Liver (tissue), 3 donors: ENCODE measurements at regions not wholly inside any gene's neighbourhood (a gene's known extent, or its start where the extent isn't known, plus 50 kb on each side); places are given as distances from the start of the nearest gene placed in this dataset.

ENCODE experiments used
- GABPA ChIP-seq, 2 donors: IDR thresholded peaks in 1 of 2; conservative IDR thresholded peaks in 1 of 2; 2 replicates each; pipeline ENCODE4 v1.6.1; 2016; ENCODE audit warnings: antibody characterized with exemption in 2 of 2, mild to moderate bottlenecking in 1 of 2, moderate library complexity in 1 of 2
- NR2F2 ChIP-seq: IDR thresholded peaks from 2 replicates; pipeline ENCODE4 v1.6.1; 2016; ENCODE audit warnings: antibody characterized with exemption
- RAD21 ChIP-seq, 2 donors: IDR thresholded peaks; 2 replicates each; pipeline ENCODE4 v1.6.1; 2016; ENCODE audit warnings: antibody characterized with exemption in 2 of 2, mild to moderate bottlenecking in 2 of 2
- RXRA ChIP-seq, 2 donors: IDR thresholded peaks; 2 replicates each; pipeline ENCODE4 v1.6.1; 2017 to 2018; ENCODE audit warnings: antibody characterized with exemption in 2 of 2, mild to moderate bottlenecking in 1 of 2
- YY1 ChIP-seq: IDR thresholded peaks from 2 replicates; pipeline ENCODE4 v1.6.1; 2016; ENCODE audit warnings: antibody characterized with exemption, mild to moderate bottlenecking
- TF ChIP-seq, protein P1 (sequence below): fragments of 150-350 bp; IDR thresholded peaks from 2 replicates; pipeline ENCODE4 v1.5.1; 2017; ENCODE audit warnings: improper control_type of control experiment, low read depth, low read length; ENCODE audit not compliant: missing input control
- TF ChIP-seq, protein P2 (sequence below): IDR thresholded peaks from 2 replicates; pipeline ENCODE4 v1.6.1; 2016; ENCODE audit warnings: antibody characterized with exemption
- donor health status: healthy.
- donor health status: healthy.

DNA sequence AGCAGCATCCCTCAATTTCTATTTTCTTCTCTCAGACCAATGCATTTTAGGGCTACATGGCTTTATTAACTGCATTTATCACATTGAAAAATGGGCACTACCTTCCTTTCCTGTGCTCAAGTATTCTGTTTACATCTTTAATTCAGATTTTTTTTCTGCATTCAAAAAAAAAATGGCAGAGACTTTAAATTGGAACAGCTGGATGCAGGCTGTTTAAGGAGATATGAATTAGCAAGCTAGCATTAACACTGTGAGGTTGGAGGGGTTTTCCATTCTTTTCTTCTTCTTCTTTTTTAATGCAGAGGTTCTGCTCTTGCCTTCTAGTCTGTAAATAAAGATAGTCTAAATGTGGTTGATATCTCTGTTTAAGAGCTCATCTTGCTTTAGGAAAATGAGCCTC is 242.9 kb upstream of the RBFOX1 start:
- TF ChIP-seq RXRA (IDR thresholded peaks at IDR 0.05) (no peak), GABPA (IDR thresholded peaks at IDR 0.05 in 1 of 2, conservative IDR thresholded peaks at IDR 0.05 in 1 of 2) (no peak), NR2F2 (no peak), YY1 (no peak), RAD21 (IDR thresholded peaks at IDR 0.05) (no peak)
- TF ChIP-seq, protein P1, sequence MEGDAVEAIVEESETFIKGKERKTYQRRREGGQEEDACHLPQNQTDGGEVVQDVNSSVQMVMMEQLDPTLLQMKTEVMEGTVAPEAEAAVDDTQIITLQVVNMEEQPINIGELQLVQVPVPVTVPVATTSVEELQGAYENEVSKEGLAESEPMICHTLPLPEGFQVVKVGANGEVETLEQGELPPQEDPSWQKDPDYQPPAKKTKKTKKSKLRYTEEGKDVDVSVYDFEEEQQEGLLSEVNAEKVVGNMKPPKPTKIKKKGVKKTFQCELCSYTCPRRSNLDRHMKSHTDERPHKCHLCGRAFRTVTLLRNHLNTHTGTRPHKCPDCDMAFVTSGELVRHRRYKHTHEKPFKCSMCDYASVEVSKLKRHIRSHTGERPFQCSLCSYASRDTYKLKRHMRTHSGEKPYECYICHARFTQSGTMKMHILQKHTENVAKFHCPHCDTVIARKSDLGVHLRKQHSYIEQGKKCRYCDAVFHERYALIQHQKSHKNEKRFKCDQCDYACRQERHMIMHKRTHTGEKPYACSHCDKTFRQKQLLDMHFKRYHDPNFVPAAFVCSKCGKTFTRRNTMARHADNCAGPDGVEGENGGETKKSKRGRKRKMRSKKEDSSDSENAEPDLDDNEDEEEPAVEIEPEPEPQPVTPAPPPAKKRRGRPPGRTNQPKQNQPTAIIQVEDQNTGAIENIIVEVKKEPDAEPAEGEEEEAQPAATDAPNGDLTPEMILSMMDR = no peak
- TF ChIP-seq, protein P2, sequence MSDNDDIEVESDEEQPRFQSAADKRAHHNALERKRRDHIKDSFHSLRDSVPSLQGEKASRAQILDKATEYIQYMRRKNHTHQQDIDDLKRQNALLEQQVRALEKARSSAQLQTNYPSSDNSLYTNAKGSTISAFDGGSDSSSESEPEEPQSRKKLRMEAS = no peak
